ENCODE measurements at regions not wholly inside any gene's neighbourhood (a gene's known extent, or its start where the extent isn't known, plus 50 kb on each side); places are given as distances from the start of the nearest gene placed in this dataset.

DNA sequence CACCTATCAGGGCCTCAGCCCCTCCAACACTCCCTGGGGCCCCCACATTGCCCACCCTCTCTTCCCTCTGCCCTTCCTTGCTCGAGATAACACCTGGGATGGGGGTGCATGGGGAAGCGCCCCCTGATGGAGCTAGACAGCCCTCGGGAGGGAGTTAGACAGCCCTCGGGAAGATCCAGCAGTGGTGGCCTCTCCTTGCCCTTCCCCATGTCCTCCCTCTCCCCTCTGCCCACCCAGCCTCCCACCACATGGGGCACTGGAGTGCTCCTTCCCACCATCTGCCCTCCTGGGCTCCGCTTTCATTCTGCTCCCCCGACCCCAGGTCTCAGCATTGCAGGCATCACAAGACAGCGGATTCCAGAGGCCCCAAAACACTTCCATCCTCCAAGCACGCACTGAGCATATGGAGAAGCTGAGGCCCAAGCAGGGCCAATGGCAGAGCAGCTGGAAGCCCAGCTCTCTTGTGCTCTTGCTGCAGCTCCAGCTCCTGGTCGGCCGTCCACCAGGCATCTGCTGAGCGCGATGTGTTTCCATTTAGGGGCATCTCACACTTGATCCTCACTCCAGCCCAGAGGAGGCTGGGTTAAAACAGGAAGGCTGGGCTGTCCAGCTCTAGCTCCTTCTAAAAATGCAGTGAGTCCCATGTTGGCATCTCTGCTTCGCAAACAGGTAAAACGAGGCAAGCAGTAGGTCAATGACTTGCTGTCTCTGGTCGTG lies 65.6 kb downstream of the IGLL1 start:
- ChIA-PET POLR2A (ENCODE audit: unreplicated experiment) (no interaction called here), CTCF (no interaction called here)
- BruUV-seq (replicated peaks) = no TSS peak
- in situ Hi-C loops (cut with MboI; ENCODE audit: low sequenced_read_pairs) (no loop called here), intact Hi-C loops (cut with micrococcal nuclease) (no loop called here), dilution Hi-C loops (cut with HindIII; ENCODE audit: low sequenced_read_pairs, unreplicated experiment) (no loop called here)
- no peak overlapping the region for H3K23ac ChIP-seq (ENCODE audit: low read depth, low read length)
- H3K56ac ChIP-seq (ENCODE audit: extremely low read depth, insufficient read depth, low read length) = no peak overlapping the region
- no peak overlapping the region for H3K27ac ChIP-seq (ENCODE audit: insufficient read depth, low read length)
- H2AK9ac ChIP-seq (replicated peaks; ENCODE audit: low read depth, low read length, poor library complexity) = no peak overlapping the region
- no peak overlapping the region for H2BK15ac ChIP-seq (ENCODE audit: low read depth, low read length)
- H3K4me3 ChIP-seq (ENCODE audit: insufficient read depth, low read depth, low read length) = no peak overlapping the region
- no peak overlapping the region for H2BK5ac ChIP-seq (ENCODE audit: low read depth, low read length, poor library complexity, severe bottlenecking)
- TF ChIP-seq BHLHE40 (IDR thresholded peaks at IDR 0.05; ENCODE audit: low read depth, low read length) (no peak), CEBPB (IDR thresholded peaks at IDR 0.05; ENCODE audit: low read depth, low read length) (no peak), CHD1 (IDR thresholded peaks at IDR 0.05; ENCODE audit: low read depth, low read length) (no peak), ELK1 (IDR thresholded peaks at IDR 0.05; ENCODE audit: borderline replicate concordance, low read depth, low read length) (no peak), RCOR1 (IDR thresholded peaks at IDR 0.05; ENCODE audit: insufficient replicate concordance, low read length) (no peak), RAD21 (IDR thresholded peaks at IDR 0.05; ENCODE audit: low read length) (no peak)
- no peaks in the 10 kb centered on the region for H3K4me1 ChIP-seq (ENCODE audit: control insufficient read depth, insufficient read depth, low read length)
- no peaks in the 10 kb centered on the region for H4K20me1 ChIP-seq (ENCODE audit: insufficient read depth, low read length)
- no peak overlapping the region for H4K5ac ChIP-seq (ENCODE audit: low read depth, low read length)
- H2BK20ac ChIP-seq (ENCODE audit: low read depth, low read length) = no peak overlapping the region
- H4K91ac ChIP-seq (ENCODE audit: insufficient read depth, low read depth, low read length) = no peak overlapping the region
- no peaks in the 10 kb centered on the region for H3K9me3 ChIP-seq (ENCODE audit: control insufficient read depth, insufficient read depth, low read length)
- H3K14ac ChIP-seq (replicated peaks; ENCODE audit: low read depth, low read length) = no peak overlapping the region
- H3K18ac ChIP-seq (ENCODE audit: low read depth, low read length) = no peak overlapping the region
- H3K79me1 ChIP-seq (ENCODE audit: low read depth in 1 of 2, low read length in 2 of 2) = no peaks in the 10 kb centered on the region
- H4K8ac ChIP-seq (ENCODE audit: low read depth in 2 of 2, low read length in 2 of 2) = no peak overlapping the region
- no peak overlapping the region for H3K9ac ChIP-seq (ENCODE audit: low read depth, low read length)
- no peaks in the 10 kb centered on the region for H3K9me1 ChIP-seq (ENCODE audit: insufficient read depth, low read length)
- no peaks in the 10 kb centered on the region for H3K36me3 ChIP-seq (ENCODE audit: control insufficient read depth, insufficient read depth, low read length)
- H3K27me3 ChIP-seq (ENCODE audit: control insufficient read depth, insufficient read depth, low read length) = no peaks in the 10 kb centered on the region; the same call in 1 of the 2 replicates
- peak overlapping the region; percentile 51 for H2AFZ ChIP-seq (replicated peaks; ENCODE audit: low read length, poor library complexity)
- 69% methylated on average over 6 of the region's 15 CpGs; no CpG with 5 or more reads in 1 of the 2 experiments for WGBS, 2 experiments (ENCODE audit: extremely low coverage in 2 of 2, insufficient read length in 1 of 2)
- no peak overlapping the region for H2AK5ac ChIP-seq (ENCODE audit: low read depth, low read length)
- no peak overlapping the region for H3K4ac ChIP-seq (ENCODE audit: low read depth, low read length)
- no peak overlapping the region for H3K4me2 ChIP-seq (ENCODE audit: low read depth, low read length)
- no peak overlapping the region; the same call in 1 of the 2 replicates for H2BK120ac ChIP-seq (ENCODE audit: low read depth, low read length)
- DNase-seq (no peak), ATAC-seq (ENCODE audit: low read depth) (no peak)

Data from IMR-90 (cell line).